ENCODE measurements at regions not wholly inside any gene's neighbourhood (a gene's known extent, or its start where the extent isn't known, plus 50 kb on each side); places are given as distances from the start of the nearest gene placed in this dataset.

GRCh38 chr7:32264702-32265284 lies 194.6 kb upstream of the PDE1C start:
- DNase-seq (ENCODE audit: low spot score) = no peak

- DNase-seq (ENCODE audit: low spot score) = no peak
Observed at GRCh38 chr7:32263611-32264010, 193.4 kb upstream of the PDE1C start.

- no peak for DNase-seq (ENCODE audit: low spot score)
Observed at GRCh38 chr7:32262315-32262714, 192.1 kb upstream of the PDE1C start.

- DNase-seq (ENCODE audit: low spot score) = no peak
Observed at GRCh38 chr7:32259931-32260596, 189.9 kb upstream of the PDE1C start.

- no peak for DNase-seq (ENCODE audit: low spot score)
Observed at GRCh38 chr7:32258265-32258664, 188.1 kb upstream of the PDE1C start.

GRCh38 chr7:32257621-32258020 lies 187.4 kb upstream of the PDE1C start:
- DNase-seq (ENCODE audit: low spot score) = no peak

GRCh38 chr7:32256811-32257210 lies 186.6 kb upstream of the PDE1C start:
- DNase-seq (ENCODE audit: low spot score) = no peak

- DNase-seq (ENCODE audit: low spot score) = no peak
Observed at GRCh38 chr7:32256376-32256775, 186.2 kb upstream of the PDE1C start.

GRCh38 chr7:32255036-32255435 lies 184.8 kb upstream of the PDE1C start:
- DNase-seq (ENCODE audit: low spot score) = no peak

GRCh38 chr7:32253299-32253698 lies 183.1 kb upstream of the PDE1C start:
- no peak for DNase-seq (ENCODE audit: low spot score)

GRCh38 chr7:32251659-32252058 lies 181.5 kb upstream of the PDE1C start:
- DNase-seq (ENCODE audit: low spot score) = no peak

- DNase-seq (ENCODE audit: low spot score) = no peak
Observed at GRCh38 chr7:32250471-32251260, 180.5 kb upstream of the PDE1C start.

- DNase-seq (ENCODE audit: low spot score) = no peak
Observed at GRCh38 chr7:32250003-32250402, 179.8 kb upstream of the PDE1C start.

- no peak for DNase-seq (ENCODE audit: low spot score)
Observed at GRCh38 chr7:32248522-32248921, 178.3 kb upstream of the PDE1C start.

GRCh38 chr7:32244806-32245345 lies 174.7 kb upstream of the PDE1C start:
- no peak for DNase-seq (ENCODE audit: low spot score)

- DNase-seq (ENCODE audit: low spot score) = no peak
Observed at GRCh38 chr7:32243687-32244290, 173.6 kb upstream of the PDE1C start.

- no peak for DNase-seq (ENCODE audit: low spot score)
Observed at GRCh38 chr7:32242436-32242835, 172.2 kb upstream of the PDE1C start.

- no peak for DNase-seq (ENCODE audit: low spot score)
Observed at GRCh38 chr7:32241636-32242035, 171.4 kb upstream of the PDE1C start.

- no peak for DNase-seq (ENCODE audit: low spot score)
Observed at GRCh38 chr7:32239764-32240163, 169.6 kb upstream of the PDE1C start.

GRCh38 chr7:32228601-32229000 lies 158.4 kb upstream of the PDE1C start:
- DNase-seq (ENCODE audit: low spot score) = no peak

- DNase-seq (ENCODE audit: low spot score) = no peak
Observed at GRCh38 chr7:32227746-32228145, 157.5 kb upstream of the PDE1C start.

GRCh38 chr7:32224276-32224675 lies 154.1 kb upstream of the PDE1C start:
- DNase-seq (ENCODE audit: low spot score) = no peak

- no peak for DNase-seq (ENCODE audit: low spot score)
Observed at GRCh38 chr7:32223721-32224120, 153.5 kb upstream of the PDE1C start.
